ENCODE measurements at regions not wholly inside any gene's neighbourhood (a gene's known extent, or its start where the extent isn't known, plus 50 kb on each side); places are given as distances from the start of the nearest gene placed in this dataset.

DNA sequence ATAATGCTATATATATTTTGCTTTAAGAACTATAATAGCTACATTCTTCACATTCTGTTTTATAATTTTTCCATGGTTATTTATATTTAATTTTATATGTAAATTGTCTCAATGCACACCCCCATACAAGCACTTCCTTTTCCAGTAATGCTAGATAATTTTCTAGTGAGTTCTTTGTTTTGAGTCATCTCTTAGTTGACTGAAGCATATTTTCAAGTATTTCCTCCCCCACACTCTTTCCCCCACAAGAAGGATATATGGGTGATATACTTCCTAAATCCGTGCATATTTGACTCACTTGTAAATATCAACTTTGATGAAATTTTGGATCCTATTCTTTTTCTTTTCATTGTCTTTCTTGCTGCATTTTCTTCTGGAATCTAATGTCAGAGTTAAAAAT lies 82.1 kb upstream of the SRSF6 start:
- TF ChIP-seq, protein P1, sequence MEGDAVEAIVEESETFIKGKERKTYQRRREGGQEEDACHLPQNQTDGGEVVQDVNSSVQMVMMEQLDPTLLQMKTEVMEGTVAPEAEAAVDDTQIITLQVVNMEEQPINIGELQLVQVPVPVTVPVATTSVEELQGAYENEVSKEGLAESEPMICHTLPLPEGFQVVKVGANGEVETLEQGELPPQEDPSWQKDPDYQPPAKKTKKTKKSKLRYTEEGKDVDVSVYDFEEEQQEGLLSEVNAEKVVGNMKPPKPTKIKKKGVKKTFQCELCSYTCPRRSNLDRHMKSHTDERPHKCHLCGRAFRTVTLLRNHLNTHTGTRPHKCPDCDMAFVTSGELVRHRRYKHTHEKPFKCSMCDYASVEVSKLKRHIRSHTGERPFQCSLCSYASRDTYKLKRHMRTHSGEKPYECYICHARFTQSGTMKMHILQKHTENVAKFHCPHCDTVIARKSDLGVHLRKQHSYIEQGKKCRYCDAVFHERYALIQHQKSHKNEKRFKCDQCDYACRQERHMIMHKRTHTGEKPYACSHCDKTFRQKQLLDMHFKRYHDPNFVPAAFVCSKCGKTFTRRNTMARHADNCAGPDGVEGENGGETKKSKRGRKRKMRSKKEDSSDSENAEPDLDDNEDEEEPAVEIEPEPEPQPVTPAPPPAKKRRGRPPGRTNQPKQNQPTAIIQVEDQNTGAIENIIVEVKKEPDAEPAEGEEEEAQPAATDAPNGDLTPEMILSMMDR (conservative IDR thresholded peaks at IDR 0.05; ENCODE audit: low read depth in 2 of 2) = no peak
- TF ChIP-seq, protein P2, sequence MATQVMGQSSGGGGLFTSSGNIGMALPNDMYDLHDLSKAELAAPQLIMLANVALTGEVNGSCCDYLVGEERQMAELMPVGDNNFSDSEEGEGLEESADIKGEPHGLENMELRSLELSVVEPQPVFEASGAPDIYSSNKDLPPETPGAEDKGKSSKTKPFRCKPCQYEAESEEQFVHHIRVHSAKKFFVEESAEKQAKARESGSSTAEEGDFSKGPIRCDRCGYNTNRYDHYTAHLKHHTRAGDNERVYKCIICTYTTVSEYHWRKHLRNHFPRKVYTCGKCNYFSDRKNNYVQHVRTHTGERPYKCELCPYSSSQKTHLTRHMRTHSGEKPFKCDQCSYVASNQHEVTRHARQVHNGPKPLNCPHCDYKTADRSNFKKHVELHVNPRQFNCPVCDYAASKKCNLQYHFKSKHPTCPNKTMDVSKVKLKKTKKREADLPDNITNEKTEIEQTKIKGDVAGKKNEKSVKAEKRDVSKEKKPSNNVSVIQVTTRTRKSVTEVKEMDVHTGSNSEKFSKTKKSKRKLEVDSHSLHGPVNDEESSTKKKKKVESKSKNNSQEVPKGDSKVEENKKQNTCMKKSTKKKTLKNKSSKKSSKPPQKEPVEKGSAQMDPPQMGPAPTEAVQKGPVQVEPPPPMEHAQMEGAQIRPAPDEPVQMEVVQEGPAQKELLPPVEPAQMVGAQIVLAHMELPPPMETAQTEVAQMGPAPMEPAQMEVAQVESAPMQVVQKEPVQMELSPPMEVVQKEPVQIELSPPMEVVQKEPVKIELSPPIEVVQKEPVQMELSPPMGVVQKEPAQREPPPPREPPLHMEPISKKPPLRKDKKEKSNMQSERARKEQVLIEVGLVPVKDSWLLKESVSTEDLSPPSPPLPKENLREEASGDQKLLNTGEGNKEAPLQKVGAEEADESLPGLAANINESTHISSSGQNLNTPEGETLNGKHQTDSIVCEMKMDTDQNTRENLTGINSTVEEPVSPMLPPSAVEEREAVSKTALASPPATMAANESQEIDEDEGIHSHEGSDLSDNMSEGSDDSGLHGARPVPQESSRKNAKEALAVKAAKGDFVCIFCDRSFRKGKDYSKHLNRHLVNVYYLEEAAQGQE (IDR thresholded peaks at IDR 0.05; ENCODE audit: unreplicated experiment) = no peak
- no peak for TF ChIP-seq EZH2 (IDR thresholded peaks at IDR 0.05; ENCODE audit: low read depth, unreplicated experiment)
- TF ChIP-seq EZH2phosphoT487 (IDR thresholded peaks at IDR 0.05; ENCODE audit: unreplicated experiment) = no peak
- TF ChIP-seq POLR2AphosphoS5 (IDR thresholded peaks at IDR 0.05; ENCODE audit: low read depth) = no peak
- TF ChIP-seq CREB1 (CRISPR knock-in tag; IDR thresholded peaks at IDR 0.05; ENCODE audit: low read depth) = no peak
- no peak for TF ChIP-seq JUNB (IDR thresholded peaks at IDR 0.05; ENCODE audit: unreplicated experiment)

Data from GM23338 (cell line).